SK-N-SH treated with all-trans-retinoic acid at 6 μM for 48 hours (cell line): ENCODE measurements at regions not wholly inside any gene's neighbourhood (a gene's known extent, or its start where the extent isn't known, plus 50 kb on each side); places are given as distances from the start of the nearest gene placed in this dataset.
A peak's percentile ranks its signal among the peaks of the same experiment; 100 is the strongest.

Experiments used
- ATAC-seq: fragments of 200-7000 bp; cut with Tn5 transposase; 3 replicates; pipeline ENCODE4 v1.9.1; 2020; ENCODE audit warnings: mild to moderate bottlenecking, moderate library complexity
- ARNTL ChIP-seq: fragments of 450-650 bp; formaldehyde crosslinking; IDR thresholded peaks from 2 replicates; pipeline ENCODE4 v1.5.0; 2020; ENCODE audit warnings: low read depth, mild to moderate bottlenecking, moderate library complexity, borderline replicate concordance
- CSDC2 ChIP-seq: fragments of 250-450 bp; sonication (Bioruptor Pico); IDR thresholded peaks from 2 replicates; pipeline ENCODE4 v1.5.0; 2020; ENCODE audit warnings: mild to moderate bottlenecking, moderate library complexity
- CSRNP3 ChIP-seq: fragments of 250-450 bp; sonication (Bioruptor Pico); IDR thresholded peaks from 2 replicates; pipeline ENCODE4 v1.5.1; 2021; ENCODE audit warnings: mild to moderate bottlenecking, moderate library complexity
- ESRRG ChIP-seq: fragments of 250-450 bp; sonication (Bioruptor Pico); IDR thresholded peaks from 2 replicates; pipeline ENCODE4 v1.6.1; 2021; ENCODE audit warnings: mild to moderate bottlenecking
- GLIS3 ChIP-seq: fragments of 250-450 bp; sonication (Bioruptor Pico); IDR thresholded peaks from 2 replicates; pipeline ENCODE4 v1.5.0; 2020; ENCODE audit warnings: mild to moderate bottlenecking, moderate library complexity
- OSR1 ChIP-seq: fragments of 250-450 bp; sonication (Bioruptor Pico); IDR thresholded peaks from 2 replicates; pipeline ENCODE4 v1.8.0; 2022; ENCODE audit warnings: moderate library complexity, mild to moderate bottlenecking, inconsistent platforms
- PPARA ChIP-seq: fragments of 250-450 bp; sonication (Bioruptor Pico); IDR thresholded peaks from 2 replicates; pipeline ENCODE4 v1.5.0; 2020; ENCODE audit warnings: mild to moderate bottlenecking, borderline replicate concordance
- SNAI2 ChIP-seq: fragments of 250-450 bp; sonication (Bioruptor Pico); IDR thresholded peaks from 2 replicates; pipeline ENCODE4 v1.5.0; 2020; ENCODE audit warnings: mild to moderate bottlenecking, moderate library complexity
- TCF4 ChIP-seq: fragments of 250-450 bp; sonication (Bioruptor Pico); IDR thresholded peaks from 2 replicates; pipeline ENCODE4 v1.8.0; 2021; ENCODE audit warnings: mild to moderate bottlenecking, moderate library complexity, borderline replicate concordance
- ZFP30 ChIP-seq: fragments of 450-650 bp; formaldehyde crosslinking; IDR thresholded peaks from 2 replicates; pipeline ENCODE4 v1.5.0; 2022; ENCODE audit warnings: mild to moderate bottlenecking, moderate library complexity
- ZNF565 ChIP-seq: fragments of 450-650 bp; formaldehyde crosslinking; conservative IDR thresholded peaks from 2 replicates; pipeline ENCODE4 v1.5.0; 2020; ENCODE audit warnings: low read depth, mild to moderate bottlenecking, moderate library complexity
- ZNF70 ChIP-seq: fragments of 450-650 bp; formaldehyde crosslinking; IDR thresholded peaks from 2 replicates; pipeline ENCODE4 v1.5.0; 2020; ENCODE audit warnings: mild to moderate bottlenecking, moderate library complexity
- ZNF8 ChIP-seq: fragments of 450-650 bp; formaldehyde crosslinking; IDR thresholded peaks from 2 replicates; pipeline ENCODE4 v1.5.0; 2020; ENCODE audit warnings: mild to moderate bottlenecking, moderate library complexity
- TF ChIP-seq, protein P1 (sequence below): fragments of 250-450 bp; sonication (Bioruptor Pico); IDR thresholded peaks from 2 replicates; pipeline ENCODE4 v1.8.0; 2021; ENCODE audit warnings: low read depth, mild to moderate bottlenecking, moderate library complexity, borderline replicate concordance
- TF ChIP-seq, protein P2 (sequence below): fragments of 250-450 bp; sonication (Bioruptor Pico); IDR thresholded peaks from 2 replicates; pipeline ENCODE4 v1.5.0; 2020; ENCODE audit warnings: mild to moderate bottlenecking, moderate library complexity
- TF ChIP-seq, protein P3 (sequence below): fragments of 250-450 bp; sonication (Bioruptor Pico); IDR thresholded peaks from 2 replicates; pipeline ENCODE4 v1.5.1; 2020; ENCODE audit warnings: low read depth, mild to moderate bottlenecking, moderate library complexity

- ATAC-seq: no peak
- TF ChIP-seq PPARA (CRISPR knock-in tag): no peak
- TF ChIP-seq, protein P1, sequence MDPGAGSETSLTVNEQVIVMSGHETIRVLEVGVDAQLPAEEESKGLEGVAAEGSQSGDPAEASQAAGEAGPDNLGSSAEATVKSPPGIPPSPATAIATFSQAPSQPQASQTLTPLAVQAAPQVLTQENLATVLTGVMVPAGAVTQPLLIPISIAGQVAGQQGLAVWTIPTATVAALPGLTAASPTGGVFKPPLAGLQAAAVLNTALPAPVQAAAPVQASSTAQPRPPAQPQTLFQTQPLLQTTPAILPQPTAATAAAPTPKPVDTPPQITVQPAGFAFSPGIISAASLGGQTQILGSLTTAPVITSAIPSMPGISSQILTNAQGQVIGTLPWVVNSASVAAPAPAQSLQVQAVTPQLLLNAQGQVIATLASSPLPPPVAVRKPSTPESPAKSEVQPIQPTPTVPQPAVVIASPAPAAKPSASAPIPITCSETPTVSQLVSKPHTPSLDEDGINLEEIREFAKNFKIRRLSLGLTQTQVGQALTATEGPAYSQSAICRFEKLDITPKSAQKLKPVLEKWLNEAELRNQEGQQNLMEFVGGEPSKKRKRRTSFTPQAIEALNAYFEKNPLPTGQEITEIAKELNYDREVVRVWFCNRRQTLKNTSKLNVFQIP (CRISPR knock-in tag): no peak
- no peak for TF ChIP-seq ZNF565 (CRISPR knock-in tag)
- TF ChIP-seq ZNF8 (CRISPR knock-in tag): no peak
- TF ChIP-seq TCF4 (CRISPR knock-in tag): no peak
- no peak for TF ChIP-seq ARNTL (CRISPR knock-in tag)
- no peak for TF ChIP-seq ZFP30
- TF ChIP-seq, protein P2, sequence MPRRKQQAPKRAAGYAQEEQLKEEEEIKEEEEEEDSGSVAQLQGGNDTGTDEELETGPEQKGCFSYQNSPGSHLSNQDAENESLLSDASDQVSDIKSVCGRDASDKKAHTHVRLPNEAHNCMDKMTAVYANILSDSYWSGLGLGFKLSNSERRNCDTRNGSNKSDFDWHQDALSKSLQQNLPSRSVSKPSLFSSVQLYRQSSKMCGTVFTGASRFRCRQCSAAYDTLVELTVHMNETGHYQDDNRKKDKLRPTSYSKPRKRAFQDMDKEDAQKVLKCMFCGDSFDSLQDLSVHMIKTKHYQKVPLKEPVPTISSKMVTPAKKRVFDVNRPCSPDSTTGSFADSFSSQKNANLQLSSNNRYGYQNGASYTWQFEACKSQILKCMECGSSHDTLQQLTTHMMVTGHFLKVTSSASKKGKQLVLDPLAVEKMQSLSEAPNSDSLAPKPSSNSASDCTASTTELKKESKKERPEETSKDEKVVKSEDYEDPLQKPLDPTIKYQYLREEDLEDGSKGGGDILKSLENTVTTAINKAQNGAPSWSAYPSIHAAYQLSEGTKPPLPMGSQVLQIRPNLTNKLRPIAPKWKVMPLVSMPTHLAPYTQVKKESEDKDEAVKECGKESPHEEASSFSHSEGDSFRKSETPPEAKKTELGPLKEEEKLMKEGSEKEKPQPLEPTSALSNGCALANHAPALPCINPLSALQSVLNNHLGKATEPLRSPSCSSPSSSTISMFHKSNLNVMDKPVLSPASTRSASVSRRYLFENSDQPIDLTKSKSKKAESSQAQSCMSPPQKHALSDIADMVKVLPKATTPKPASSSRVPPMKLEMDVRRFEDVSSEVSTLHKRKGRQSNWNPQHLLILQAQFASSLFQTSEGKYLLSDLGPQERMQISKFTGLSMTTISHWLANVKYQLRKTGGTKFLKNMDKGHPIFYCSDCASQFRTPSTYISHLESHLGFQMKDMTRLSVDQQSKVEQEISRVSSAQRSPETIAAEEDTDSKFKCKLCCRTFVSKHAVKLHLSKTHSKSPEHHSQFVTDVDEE (CRISPR knock-in tag): no peak
- no peak for TF ChIP-seq GLIS3 (CRISPR knock-in tag)
- TF ChIP-seq OSR1 (CRISPR knock-in tag): no peak
- TF ChIP-seq, protein P3, sequence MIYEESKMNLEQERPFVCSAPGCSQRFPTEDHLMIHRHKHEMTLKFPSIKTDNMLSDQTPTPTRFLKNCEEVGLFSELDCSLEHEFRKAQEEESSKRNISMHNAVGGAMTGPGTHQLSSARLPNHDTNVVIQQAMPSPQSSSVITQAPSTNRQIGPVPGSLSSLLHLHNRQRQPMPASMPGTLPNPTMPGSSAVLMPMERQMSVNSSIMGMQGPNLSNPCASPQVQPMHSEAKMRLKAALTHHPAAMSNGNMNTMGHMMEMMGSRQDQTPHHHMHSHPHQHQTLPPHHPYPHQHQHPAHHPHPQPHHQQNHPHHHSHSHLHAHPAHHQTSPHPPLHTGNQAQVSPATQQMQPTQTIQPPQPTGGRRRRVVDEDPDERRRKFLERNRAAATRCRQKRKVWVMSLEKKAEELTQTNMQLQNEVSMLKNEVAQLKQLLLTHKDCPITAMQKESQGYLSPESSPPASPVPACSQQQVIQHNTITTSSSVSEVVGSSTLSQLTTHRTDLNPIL (CRISPR knock-in tag): no peak
- TF ChIP-seq, all 23 proteins: peak for 0
Observed at GRCh38 chr19:34034318-34034846, 137.9 kb upstream of the LSM14A start.

DNA sequence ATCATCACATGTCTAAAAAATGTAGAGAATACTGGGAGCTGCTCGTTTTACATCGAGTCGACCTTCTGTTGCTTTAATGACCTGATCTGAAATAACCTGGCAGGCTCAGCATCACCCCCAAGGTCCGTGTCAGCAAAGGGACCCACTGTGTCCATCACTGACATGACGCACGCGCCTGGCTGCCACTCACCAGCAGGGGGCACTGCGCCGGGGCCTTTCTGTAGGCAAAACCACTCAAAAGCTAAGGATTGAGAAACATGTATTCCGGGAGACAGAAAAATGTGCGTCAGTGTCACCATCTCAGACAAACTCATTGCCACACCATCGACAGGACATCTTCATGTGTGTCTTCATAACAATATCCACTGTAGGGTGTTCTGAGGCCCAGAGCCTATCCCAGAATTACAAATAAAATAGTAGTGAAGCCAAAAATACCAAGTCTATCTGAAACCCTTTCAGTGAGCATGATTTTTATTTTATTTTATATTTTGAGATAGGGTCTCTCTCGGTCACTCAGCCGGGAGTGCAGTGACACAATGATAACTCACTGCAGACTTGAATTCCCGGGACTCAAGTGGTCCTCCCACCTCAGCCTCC is 130.3 kb upstream of the LSM14A start:
- TF ChIP-seq, protein P3 (CRISPR knock-in tag): no peak
- TF ChIP-seq SNAI2 (no peak), ZNF70 (CRISPR knock-in tag) (no peak), CSRNP3 (CRISPR knock-in tag) (no peak), ZFP30 (no peak), OSR1 (CRISPR knock-in tag) (no peak), GLIS3 (CRISPR knock-in tag) (no peak), ESRRG (no peak), ZNF8 (CRISPR knock-in tag) (no peak), CSDC2 (CRISPR knock-in tag) (no peak), ZNF565 (CRISPR knock-in tag) (no peak)
- TF ChIP-seq, protein P1 (CRISPR knock-in tag): no peak
- TF ChIP-seq, protein P2 (CRISPR knock-in tag): no peak
- ATAC-seq: peak; percentile 73
